AG09309 (cell line): ENCODE measurements at regions not wholly inside any gene's neighbourhood (a gene's known extent, or its start where the extent isn't known, plus 50 kb on each side); places are given as distances from the start of the nearest gene placed in this dataset.
"Not testable (repeated sequence)": the region's sequence is repeated elsewhere in the genome, so short reads cannot be mapped to it uniquely, and the experiment has no call there.

ENCODE experiments used
- DNase-seq: peaks from one replicate; pipeline ENCODE4 v3.0.0-alpha.2; 2010; ENCODE audit warnings: low read depth
- H3K4me3 ChIP-seq: 2 replicates; pipeline ENCODE4 v1.5.1; 2011; ENCODE audit warnings: mild to moderate bottlenecking, low read depth, low read length, moderate library complexity; ENCODE audit not compliant: control insufficient read depth
- TF ChIP-seq, protein P1 (sequence below): IDR thresholded peaks from 2 replicates; pipeline ENCODE4 v1.5.1; 2011; ENCODE audit warnings: mild to moderate bottlenecking, low read depth, low read length, inconsistent platforms; ENCODE audit not compliant: insufficient read depth, control insufficient read depth; ENCODE audit errors: missing control alignments

DNA sequence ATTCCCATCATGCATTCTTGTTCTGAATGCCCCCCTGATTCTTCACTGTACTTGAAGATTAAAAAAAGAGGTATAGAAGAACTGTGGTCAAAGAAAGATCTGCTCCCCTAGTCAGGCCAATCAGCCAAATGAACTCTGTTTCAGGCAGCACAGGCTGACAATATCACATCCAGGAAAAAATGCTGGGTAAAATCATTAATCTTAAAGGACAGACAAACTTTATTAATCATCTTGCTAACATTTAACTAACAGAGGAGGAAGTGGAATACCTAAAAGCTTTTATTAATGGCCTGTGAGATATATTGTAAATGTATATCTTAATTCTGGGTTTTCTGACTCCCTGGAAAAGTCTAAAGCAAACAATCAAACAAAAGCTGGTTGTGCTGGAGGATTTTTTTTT lies 660.5 kb upstream of the PRMT6 start:
- TF ChIP-seq, protein P1, sequence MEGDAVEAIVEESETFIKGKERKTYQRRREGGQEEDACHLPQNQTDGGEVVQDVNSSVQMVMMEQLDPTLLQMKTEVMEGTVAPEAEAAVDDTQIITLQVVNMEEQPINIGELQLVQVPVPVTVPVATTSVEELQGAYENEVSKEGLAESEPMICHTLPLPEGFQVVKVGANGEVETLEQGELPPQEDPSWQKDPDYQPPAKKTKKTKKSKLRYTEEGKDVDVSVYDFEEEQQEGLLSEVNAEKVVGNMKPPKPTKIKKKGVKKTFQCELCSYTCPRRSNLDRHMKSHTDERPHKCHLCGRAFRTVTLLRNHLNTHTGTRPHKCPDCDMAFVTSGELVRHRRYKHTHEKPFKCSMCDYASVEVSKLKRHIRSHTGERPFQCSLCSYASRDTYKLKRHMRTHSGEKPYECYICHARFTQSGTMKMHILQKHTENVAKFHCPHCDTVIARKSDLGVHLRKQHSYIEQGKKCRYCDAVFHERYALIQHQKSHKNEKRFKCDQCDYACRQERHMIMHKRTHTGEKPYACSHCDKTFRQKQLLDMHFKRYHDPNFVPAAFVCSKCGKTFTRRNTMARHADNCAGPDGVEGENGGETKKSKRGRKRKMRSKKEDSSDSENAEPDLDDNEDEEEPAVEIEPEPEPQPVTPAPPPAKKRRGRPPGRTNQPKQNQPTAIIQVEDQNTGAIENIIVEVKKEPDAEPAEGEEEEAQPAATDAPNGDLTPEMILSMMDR: no peak
- DNase-seq: no peak
- H3K4me3 ChIP-seq: no peak overlapping the region

- TF ChIP-seq, protein P1: no peak
- H3K4me3 ChIP-seq: no peak overlapping the region
- no peak for DNase-seq
Observed at GRCh38 chr1:106398391-106398790, 658.1 kb upstream of the PRMT6 start.

- DNase-seq: no peak
- no peak overlapping the region for H3K4me3 ChIP-seq
- TF ChIP-seq, protein P1: no peak
Observed at GRCh38 chr1:106406114-106406513, 650.4 kb upstream of the PRMT6 start.

DNA sequence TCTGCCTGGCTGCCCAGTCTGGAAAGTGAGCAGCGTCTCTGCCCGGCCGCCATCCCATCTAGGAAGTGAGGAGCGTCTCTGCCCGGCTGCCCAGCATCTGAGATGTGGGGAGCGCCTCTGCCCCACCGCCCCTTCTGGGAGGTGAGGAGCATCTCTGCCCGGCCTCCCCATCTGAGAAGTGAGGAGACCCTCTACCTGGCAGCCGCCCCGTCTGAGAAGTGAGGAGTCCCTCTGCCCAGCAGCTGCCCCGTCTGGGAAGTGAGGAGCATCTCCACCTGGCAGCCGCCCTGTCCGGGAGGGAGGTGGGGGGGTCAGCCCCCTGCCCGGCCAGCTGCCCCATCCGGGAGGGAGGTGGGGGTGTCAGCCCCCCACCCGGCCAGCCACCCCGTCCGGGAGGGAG lies 644.2 kb upstream of the PRMT6 start:
- DNase-seq, H3K4me3 ChIP-seq: not testable (repeated sequence)

DNA sequence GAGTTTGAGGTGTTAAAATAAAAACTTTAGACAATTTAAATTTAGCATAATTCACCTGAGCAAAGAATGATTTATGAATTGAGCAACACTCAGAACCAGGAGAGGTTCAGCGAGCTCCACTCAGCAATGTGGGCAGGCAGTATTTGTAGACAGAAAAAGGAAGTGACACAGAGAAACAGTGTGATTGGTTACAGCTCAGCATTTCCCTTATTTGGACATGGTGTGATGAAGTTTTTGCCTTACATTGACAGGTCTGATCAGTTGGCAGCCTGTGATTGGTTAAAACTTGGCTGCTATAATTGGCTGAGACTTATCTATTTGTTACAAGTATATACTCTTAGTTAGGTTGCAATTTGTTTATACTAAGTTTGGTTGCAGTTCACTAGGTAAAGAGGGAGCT lies 621.2 kb upstream of the PRMT6 start:
- TF ChIP-seq, protein P1: no peak
- DNase-seq: no peak
- H3K4me3 ChIP-seq: no peak overlapping the region

DNA sequence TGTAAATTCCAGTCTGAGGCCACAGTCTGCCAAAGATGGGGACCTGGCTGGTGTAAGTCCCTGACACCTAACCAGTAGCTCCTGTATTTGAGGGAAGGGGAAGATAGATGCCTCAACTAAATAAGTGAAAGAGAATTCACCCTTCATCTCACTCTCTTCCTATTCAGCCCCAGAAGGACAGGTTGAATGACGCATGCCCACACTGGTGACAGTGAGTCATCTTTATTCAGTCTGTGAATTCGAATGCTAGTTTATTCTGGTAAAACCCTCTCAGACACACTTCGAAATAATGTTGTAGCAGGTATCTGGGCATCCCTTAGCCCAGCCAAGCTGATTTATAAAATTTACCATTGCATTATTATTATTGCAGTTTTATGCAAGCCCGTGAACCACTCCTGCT lies 617.0 kb upstream of the PRMT6 start:
- H3K4me3 ChIP-seq: no peak overlapping the region
- no peak for DNase-seq
- TF ChIP-seq, protein P1: no peak

DNA sequence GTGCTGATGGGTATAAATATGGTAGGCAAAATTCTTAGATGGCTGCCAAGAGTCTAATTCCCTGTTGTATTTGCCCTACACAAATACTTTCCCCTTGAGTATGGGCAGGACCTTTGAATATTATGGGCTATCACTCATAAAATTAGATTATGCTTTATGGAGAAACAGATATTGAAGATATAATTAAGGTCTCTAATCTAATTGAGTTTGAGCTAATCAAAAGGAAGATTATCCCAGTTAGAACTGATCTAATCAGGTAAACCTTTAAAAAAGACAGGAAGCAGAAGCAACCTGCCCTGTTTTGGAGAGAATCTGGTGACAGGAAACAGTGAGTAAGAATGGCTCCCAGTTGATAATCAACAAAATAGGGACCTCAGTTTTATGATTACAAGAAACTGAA lies 609.0 kb upstream of the PRMT6 start:
- no peak for DNase-seq
- TF ChIP-seq, protein P1: no peak
- H3K4me3 ChIP-seq: no peak overlapping the region
